K562 (cell line): ENCODE measurements at regions not wholly inside any gene's neighbourhood (a gene's known extent, or its start where the extent isn't known, plus 50 kb on each side); places are given as distances from the start of the nearest gene placed in this dataset.

Experiments
- ATAC-seq: fragments of 200-7000 bp; cut with Tn5 transposase; 3 replicates; pipeline ENCODE4 v1.9.1; 2020; ENCODE audit warnings: moderate library complexity
- BruUV-seq: library from RNA; stranded (reverse); fragments of 400-500 nt; replicated peaks from 2 replicates; lab custom pipeline; 2021; lab: Mats Ljungman, UMichigan
- CTCF ChIA-PET: fragments of 300-600 bp; formaldehyde crosslinking; extraction: SDS; loops from one replicate; lab custom pipeline; 2021; ENCODE audit warnings: low intra/inter-chr PET ratio; lab: Yijun Ruan, JAX
- POLR2A ChIA-PET: fragments of 300-600, 350-650 bp; sonication (Branson Sonifier 250); formaldehyde crosslinking; extraction: SDS; loops from one replicate; lab custom pipeline; 2021; ENCODE audit warnings: antibody characterized with exemption, inconsistent platforms; lab: Yijun Ruan, JAX
- DNase-seq, 4 experiments: peaks; one replicate each; pipeline versions ENCODE4 v3.0.0 to v3.0.0-alpha.2; 2011 to 2018; ENCODE audit warnings: low spot score in 3 of 4, mixed read lengths in 3 of 4; ENCODE audit errors: extremely low read depth in 1 of 4
- FAIRE-seq: peaks from 2 replicates; lab custom pipeline; 2011; peaks lifted over from hg19 to GRCh38; lab: Jason Lieb, UNC
- H2AFZ ChIP-seq: 2 replicates; pipeline ENCODE4 v1.6.0; 2011; ENCODE audit warnings: low read depth, low read length, control low read depth, inconsistent platforms
- H3K27ac ChIP-seq: fragments of 200-600 bp; 3 replicates; pipeline ENCODE4 v1.8.0; 2011; ENCODE audit warnings: low read depth, mild to moderate bottlenecking, control low read depth, inconsistent platforms, low read length, moderate library complexity, mixed read lengths; ENCODE audit errors: extremely low read depth
- H3K27me3 ChIP-seq, 2 experiments: fragments of 300-600 bp in 1 of 2; 2 replicates in 1 of 2; 3 replicates in 1 of 2; pipeline versions ENCODE4 v1.6.0 to v1.8.0; 2011; ENCODE audit warnings: inconsistent platforms in 2 of 2, low read length in 2 of 2, mild to moderate bottlenecking in 1 of 2, mixed read lengths in 1 of 2, moderate library complexity in 1 of 2; ENCODE audit not compliant: control insufficient read depth in 2 of 2, insufficient read depth in 2 of 2
- H3K36me3 ChIP-seq: fragments of 300-600 bp; 3 replicates; pipeline ENCODE4 v1.8.0; 2011; ENCODE audit warnings: mild to moderate bottlenecking, low read length, inconsistent platforms; ENCODE audit not compliant: control insufficient read depth, insufficient read depth
- H3K4me1 ChIP-seq, 2 experiments: fragments of 200-600 bp in 1 of 2; replicated peaks in 1 of 2; 2 replicates in 1 of 2; 3 replicates in 1 of 2; pipeline versions ENCODE4 v1.5.1 to v1.8.0; 2011; ENCODE audit warnings: inconsistent platforms in 2 of 2, low read length in 2 of 2, mild to moderate bottlenecking in 1 of 2, mixed read lengths in 1 of 2, moderate library complexity in 1 of 2; ENCODE audit not compliant: control insufficient read depth in 2 of 2, insufficient read depth in 2 of 2
- H3K4me2 ChIP-seq: 2 replicates; pipeline ENCODE4 v1.6.1; 2011; ENCODE audit warnings: low read length, control low read depth, inconsistent platforms, mixed read lengths; ENCODE audit not compliant: insufficient read depth
- H3K4me3 ChIP-seq: fragments of 200-600 bp; sonication (generic), shearing (Covaris generic); 2 replicates; pipeline ENCODE4 v1.5.1; 2016; ENCODE audit warnings: control low read depth, inconsistent platforms
- H3K79me2 ChIP-seq: fragments of 200-600 bp; 3 replicates; pipeline ENCODE4 v1.8.0; 2011; ENCODE audit warnings: low read length, inconsistent platforms; ENCODE audit not compliant: control insufficient read depth, insufficient read depth
- H3K9ac ChIP-seq, 2 experiments: 2 replicates each; pipeline versions ENCODE4 v1.6.0 to v1.6.1; 2011; ENCODE audit warnings: low read depth in 2 of 2, low read length in 2 of 2, control low read depth in 1 of 2, inconsistent platforms in 1 of 2, mild to moderate bottlenecking in 1 of 2, mixed read lengths in 1 of 2; ENCODE audit not compliant: insufficient read depth in 1 of 2
- H3K9me1 ChIP-seq: one replicate; pipeline ENCODE4 v1.6.0; 2011; ENCODE audit warnings: inconsistent platforms, mild to moderate bottlenecking, low read length, moderate library complexity; ENCODE audit not compliant: control insufficient read depth, insufficient read depth
- H3K9me3 ChIP-seq: replicated peaks from 2 replicates; pipeline ENCODE4 v1.5.1; 2011; ENCODE audit warnings: low read depth, low read length, inconsistent platforms; ENCODE audit not compliant: control insufficient read depth, insufficient read depth
- H4K20me1 ChIP-seq: replicated peaks from 2 replicates; pipeline ENCODE4 v1.6.1; 2011; ENCODE audit warnings: low read length, inconsistent platforms, mixed read lengths; ENCODE audit not compliant: control insufficient read depth, insufficient read depth
- CBX5 ChIP-seq: IDR thresholded peaks from 2 replicates; pipeline ENCODE4 v1.6.1; 2014; ENCODE audit warnings: low read depth, borderline replicate concordance
- DPF2 ChIP-seq: fragments of 450-650 bp; IDR thresholded peaks from 2 replicates; pipeline ENCODE4 v1.6.1; 2016
- FUS ChIP-seq: fragments of 200-400 bp; formaldehyde crosslinking; optimal IDR thresholded peaks from 2 replicates; pipeline ENCODE3; 2017; ENCODE audit warnings: low read depth, low read length
- GTF2A2 ChIP-seq: IDR thresholded peaks from 2 replicates; pipeline ENCODE4 v1.6.1; 2016; ENCODE audit warnings: mild to moderate bottlenecking, missing genetic modification characterization, missing compliant biosample characterization
- KAT2B ChIP-seq: IDR thresholded peaks from one replicate; pipeline ENCODE4 v1.6.1; 2012; ENCODE audit warnings: low read depth, mild to moderate bottlenecking, control low read depth, inconsistent platforms, low read length, moderate library complexity
- NFATC3 ChIP-seq: fragments of 450-650 bp; IDR thresholded peaks from 2 replicates; pipeline ENCODE4 v1.6.1; 2017; ENCODE audit warnings: mild to moderate bottlenecking
- POLR2AphosphoS2 ChIP-seq: IDR thresholded peaks from 2 replicates; pipeline ENCODE4 v1.6.1; 2012; ENCODE audit warnings: low read length, improper control_type of control experiment
- POLR2B ChIP-seq: fragments of 450-650 bp; IDR thresholded peaks from 2 replicates; pipeline ENCODE4 v1.6.1; 2018; ENCODE audit warnings: low read depth; ENCODE audit not compliant: partially characterized antibody
- TAF15 ChIP-seq: fragments of 200-400 bp; formaldehyde crosslinking; IDR thresholded peaks from 2 replicates; pipeline ENCODE4 v1.6.1; 2017; ENCODE audit warnings: mild to moderate bottlenecking, low read depth, low read length, moderate library complexity
- TCF3 ChIP-seq: sonication (generic); formaldehyde crosslinking; IDR thresholded peaks from 2 replicates; pipeline ENCODE4 v1.4.0; 2020; ENCODE audit warnings: mild to moderate bottlenecking, missing genetic modification reagents
- TEAD1 ChIP-seq, 2 experiments: fragments of 450-650 bp in 1 of 2; sonication (generic) in 1 of 2; formaldehyde crosslinking; IDR thresholded peaks; 2 replicates each; pipeline versions ENCODE4 v1.4.0 to v1.8.0; 2020 to 2022; ENCODE audit warnings: mild to moderate bottlenecking in 2 of 2, missing genetic modification reagents in 1 of 2
- TRIM24 ChIP-seq, 2 experiments: fragments of 450-650 bp; IDR thresholded peaks; 2 replicates each; pipeline ENCODE4 v1.6.1; 2016
- ZFP30 ChIP-seq: fragments of 250-450 bp; sonication (Bioruptor Pico); IDR thresholded peaks from 2 replicates; pipeline ENCODE4 v1.8.0; 2022; ENCODE audit warnings: moderate library complexity, mild to moderate bottlenecking, inconsistent platforms, borderline replicate concordance
- ZKSCAN3 ChIP-seq: fragments of 250-450 bp; sonication (Bioruptor Pico); IDR thresholded peaks from 2 replicates; pipeline ENCODE4 v1.4.0; 2020
- ZNF174 ChIP-seq: fragments of 250-450 bp; sonication (Bioruptor Pico); IDR thresholded peaks from 2 replicates; pipeline ENCODE4 v1.4.0; 2020; ENCODE audit warnings: mild to moderate bottlenecking
- ZNF431 ChIP-seq: sonication (generic); formaldehyde crosslinking; IDR thresholded peaks from 2 replicates; pipeline ENCODE4 v1.8.0; 2022; ENCODE audit warnings: mild to moderate bottlenecking, missing genetic modification reagents
- ZNF511 ChIP-seq: sonication (generic); formaldehyde crosslinking; IDR thresholded peaks from 2 replicates; pipeline ENCODE4 v1.8.0; 2022; ENCODE audit warnings: mild to moderate bottlenecking, missing genetic modification reagents
- WGBS: fragments of 100-300 bp; shearing (Covaris generic); methylation state at CpG from one replicate; pipeline ENCODE4 v1.1.6; 2016; ENCODE audit warnings: low coverage, mixed read lengths; ENCODE audit not compliant: insufficient coverage; ENCODE audit errors: missing lambda C conversion rate; 5-methylcytosine and 5-hydroxymethylcytosine counted together
- in situ Hi-C: fragments of 300-500 bp; cut with MboI; formaldehyde crosslinking; loops from 4 replicates; pipeline ENCODE4 v1.15.0; 2018; ENCODE audit warnings: inconsistent platforms, mixed read lengths
- intact Hi-C: fragments of 100-400 bp; cut with micrococcal nuclease; formaldehyde crosslinking; loops from 2 replicates; pipeline ENCODE4 v1.14.2; 2022

DNA sequence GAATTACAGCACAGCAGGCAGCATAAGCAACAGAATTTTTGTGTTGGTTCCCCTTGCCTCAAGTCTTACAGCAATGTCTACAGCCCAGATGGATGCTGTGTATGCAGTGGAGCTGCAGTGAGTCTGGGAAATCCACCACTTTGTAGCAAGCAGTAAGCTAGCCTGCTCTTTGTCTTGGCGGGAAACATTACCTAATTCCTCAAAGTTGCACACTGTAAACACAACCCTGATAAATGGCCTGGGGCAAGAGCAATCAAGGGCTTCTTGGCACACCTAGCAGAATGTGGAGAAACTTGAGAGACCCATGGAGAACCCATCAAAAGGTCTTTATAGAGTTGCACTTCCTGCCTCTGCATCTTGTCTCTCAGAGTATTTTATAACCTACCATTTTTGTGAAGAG, 102.0 kb upstream of the FOXP2 start:
- H3K4me2 ChIP-seq, result no peak overlapping the region
- no peak for DNase-seq
- WGBS, result 0% methylated on average over 1 of the region's 1 CpG
- ChIA-PET POLR2A (no interaction called here), CTCF (no interaction called here)
- intact Hi-C loops, result no loop called here
- H4K20me1 ChIP-seq, result no peaks in the 10 kb centered on the region
- no peaks in the 10 kb centered on the region for H3K4me1 ChIP-seq
- H3K4me3 ChIP-seq, result no peak overlapping the region
- H3K27ac ChIP-seq, result no peak overlapping the region
- BruUV-seq, result no TSS peak
- H2AFZ ChIP-seq, result no peak overlapping the region
- no peaks in the 10 kb centered on the region for H3K9me3 ChIP-seq
- H3K27me3 ChIP-seq, result no peaks in the 10 kb centered on the region
- no peak for TF ChIP-seq ZNF511
- no peak for TF ChIP-seq ZNF174 (CRISPR knock-in tag)
- no peak for TF ChIP-seq DPF2
- TF ChIP-seq CBX5, result no peak
- no peak for TF ChIP-seq ZNF431
- TF ChIP-seq TRIM24 (IDR thresholded peaks at IDR 0.05), result no peak
- no peak for TF ChIP-seq TCF3 (CRISPR knock-in tag)
- no peak for TF ChIP-seq POLR2B
- TF ChIP-seq ZKSCAN3 (CRISPR knock-in tag), result no peak
- TF ChIP-seq NFATC3, result no peak
- TF ChIP-seq FUS, result no peak
- TF ChIP-seq ZFP30 (CRISPR knock-in tag), result no peak
- TF ChIP-seq TAF15, result no peak
- no peak for TF ChIP-seq TEAD1 (CRISPR knock-in tag; IDR thresholded peaks at IDR 0.05)
- TF ChIP-seq KAT2B, result no peak
- no peak for TF ChIP-seq POLR2AphosphoS2
- TF ChIP-seq GTF2A2 (tag), result no peak
- no peak overlapping the region for H3K9ac ChIP-seq
- H3K36me3 ChIP-seq, result no peaks in the 10 kb centered on the region
- FAIRE-seq, result no peak
- no peak for ATAC-seq
- in situ Hi-C loops, result no loop called here
- no peaks in the 10 kb centered on the region for H3K9me1 ChIP-seq
- H3K79me2 ChIP-seq, result no peaks in the 10 kb centered on the region
